Kasumi-1 (cell line): ENCODE measurements at regions not wholly inside any gene's neighbourhood (a gene's known extent, or its start where the extent isn't known, plus 50 kb on each side); places are given as distances from the start of the nearest gene placed in this dataset.
"Not testable (repeated sequence)": the region's sequence is repeated elsewhere in the genome, so short reads cannot be mapped to it uniquely, and the experiment has no call there.

ENCODE experiments used
- DNase-seq, 2 experiments: peaks; one replicate each; lab custom pipeline; 2025; lab: John Stamatoyannopoulos, UW

- DNase-seq, result no peak
Measured at GRCh38 chr4:176575141-176575730, 217.5 kb downstream of the VEGFC start.

- DNase-seq, result no peak
Measured at GRCh38 chr4:176579226-176579625, 213.5 kb downstream of the VEGFC start.

GRCh38 chr4:176583278-176583677, 209.4 kb downstream of the VEGFC start:
- DNase-seq, result no peak

GRCh38 chr4:176584031-176584606, 208.6 kb downstream of the VEGFC start:
- DNase-seq, result no peak

GRCh38 chr4:176587920-176588319, 204.8 kb downstream of the VEGFC start:
- DNase-seq, result peak; percentile 31 to 58

GRCh38 chr4:176588436-176588835, 204.3 kb downstream of the VEGFC start:
- DNase-seq, result no peak

GRCh38 chr4:176592976-176593670, 199.6 kb downstream of the VEGFC start:
- no peak for DNase-seq

GRCh38 chr4:176593943-176594342, 198.8 kb downstream of the VEGFC start:
- no peak for DNase-seq

- DNase-seq, result no peak
Measured at GRCh38 chr4:176595257-176595656, 197.5 kb downstream of the VEGFC start.

- DNase-seq, result no peak
Measured at GRCh38 chr4:176601124-176601523, 191.6 kb downstream of the VEGFC start.

GRCh38 chr4:176607807-176608206, 184.9 kb downstream of the VEGFC start:
- DNase-seq, result no peak

GRCh38 chr4:176608346-176608745, 184.4 kb downstream of the VEGFC start:
- no peak for DNase-seq

GRCh38 chr4:176610594-176610993, 182.1 kb downstream of the VEGFC start:
- no peak for DNase-seq

- no peak for DNase-seq
Measured at GRCh38 chr4:176611381-176611780, 181.3 kb downstream of the VEGFC start.

- peak; percentile 83 to 89 for DNase-seq
Measured at GRCh38 chr4:176611951-176612350, 180.8 kb downstream of the VEGFC start.

- no peak for DNase-seq
Measured at GRCh38 chr4:176614793-176615192, 177.9 kb downstream of the VEGFC start.

- no peak for DNase-seq
Measured at GRCh38 chr4:176616151-176616550, 176.6 kb downstream of the VEGFC start.

- no peak for DNase-seq
Measured at GRCh38 chr4:176618138-176618537, 174.6 kb downstream of the VEGFC start.

GRCh38 chr4:176619430-176619829, 173.3 kb downstream of the VEGFC start:
- no peak for DNase-seq

GRCh38 chr4:176622251-176622948, 170.3 kb downstream of the VEGFC start:
- no peak for DNase-seq

- DNase-seq, result not testable (repeated sequence)
Measured at GRCh38 chr4:176624983-176625610, 167.6 kb downstream of the VEGFC start.

GRCh38 chr4:176627916-176628315, 164.8 kb downstream of the VEGFC start:
- no peak for DNase-seq
